MCF 10A (cell line): ENCODE measurements at regions not wholly inside any gene's neighbourhood (a gene's known extent, or its start where the extent isn't known, plus 50 kb on each side); places are given as distances from the start of the nearest gene placed in this dataset.

Experiments
- BruUV-seq: library from RNA; stranded (reverse); fragments of 400-500 nt; replicated peaks from 2 replicates; lab custom pipeline; 2021; lab: Mats Ljungman, UMichigan
- CTCF ChIA-PET: fragments of 300-600 bp; sonication (Branson Sonifier 250); formaldehyde crosslinking; extraction: SDS; loops from one replicate; lab custom pipeline; 2021; ENCODE audit warnings: antibody characterized with exemption, inconsistent platforms; lab: Yijun Ruan, JAX
- POLR2A ChIA-PET: fragments of 300-600, 350-650 bp; sonication (Branson Sonifier 250); formaldehyde crosslinking; extraction: SDS; loops from one replicate; lab custom pipeline; 2020; ENCODE audit warnings: antibody characterized with exemption, inconsistent platforms; lab: Yijun Ruan, JAX
- DNase-seq: peaks from one replicate; pipeline ENCODE4 v3.0.0-alpha.2; 2018; ENCODE audit not compliant: unreplicated experiment
- H3K27ac Mint-ChIP-seq: one replicate; pipeline ENCODE4 v1.8.0; 2022; ENCODE audit warnings: mild to moderate bottlenecking, low read depth, mixed read lengths; ENCODE audit not compliant: unreplicated experiment
- H3K27me3 Mint-ChIP-seq: one replicate; pipeline ENCODE4 v1.8.0; 2022; ENCODE audit warnings: mixed read lengths; ENCODE audit not compliant: insufficient read depth, unreplicated experiment
- H3K36me3 Mint-ChIP-seq: one replicate; pipeline ENCODE4 v1.8.0; 2022; ENCODE audit warnings: mild to moderate bottlenecking, moderate library complexity, mixed read lengths; ENCODE audit not compliant: insufficient read depth, unreplicated experiment
- H3K4me1 Mint-ChIP-seq: one replicate; pipeline ENCODE4 v1.8.0; 2022; ENCODE audit warnings: mixed read lengths; ENCODE audit not compliant: insufficient read depth, unreplicated experiment
- H3K4me3 Mint-ChIP-seq: one replicate; pipeline ENCODE4 v1.8.0; 2022; ENCODE audit warnings: mild to moderate bottlenecking, moderate library complexity, mixed read lengths; ENCODE audit not compliant: unreplicated experiment
- H3K9me3 Mint-ChIP-seq: one replicate; pipeline ENCODE4 v1.8.0; 2022; ENCODE audit warnings: mixed read lengths; ENCODE audit not compliant: unreplicated experiment
- CTCF ChIP-seq: fragments of 200-600 bp; IDR thresholded peaks from one replicate; pipeline ENCODE4 v1.8.0; 2022; ENCODE audit warnings: antibody characterized with exemption, mild to moderate bottlenecking; ENCODE audit not compliant: unreplicated experiment
- intact Hi-C: fragments of 100-400 bp; cut with micrococcal nuclease; formaldehyde crosslinking; loops from 2 replicates; pipeline ENCODE4 v1.14.1; 2022

DNA sequence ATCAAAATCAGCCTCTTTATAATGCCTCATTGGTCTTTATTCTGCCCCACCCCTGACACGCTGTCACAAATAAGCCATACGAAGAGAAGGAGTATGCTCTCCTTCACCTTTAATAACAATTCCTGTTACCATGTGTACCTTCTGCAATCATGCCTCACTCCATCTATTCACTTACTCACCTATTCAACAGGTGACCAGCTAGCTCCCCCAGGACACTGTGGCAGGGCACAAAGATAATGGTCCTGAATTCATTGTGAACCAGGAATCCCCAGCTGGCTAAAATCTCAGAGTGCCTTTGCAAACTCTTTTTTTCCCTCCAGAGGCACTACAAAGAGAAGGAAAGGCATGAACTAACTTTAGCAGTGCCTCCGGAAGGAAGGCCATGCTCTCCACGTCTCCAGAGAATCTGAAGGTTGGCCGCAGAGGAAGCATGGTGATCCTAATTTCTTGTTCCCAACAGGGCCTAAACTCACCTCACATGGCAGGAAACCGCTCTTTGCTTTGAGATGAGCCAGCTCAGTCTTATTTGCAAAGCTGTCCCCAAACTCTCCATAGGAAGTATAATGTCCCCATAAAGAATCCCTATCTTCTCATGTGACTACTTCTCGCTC is 590.3 kb downstream of the BUD13 start:
- Mint-ChIP-seq H3K27me3 (no peaks in the 10 kb centered on the region), H3K9me3 (peaks cover 44% of the 10 kb centered on the region), H3K36me3 (peaks cover 4% of the 10 kb centered on the region), H3K27ac (no peak overlapping the region), H3K4me3 (no peak overlapping the region), H3K4me1 (no peaks in the 10 kb centered on the region)
- DNase-seq: no peak
- intact Hi-C loops: no loop called here
- no peak for TF ChIP-seq CTCF
- ChIA-PET POLR2A (no interaction called here), CTCF (no interaction called here)
- BruUV-seq: no TSS peak

GRCh38 chr11:116180806-116181600 is 591.8 kb downstream of the BUD13 start:
- H3K27ac Mint-ChIP-seq: no peak overlapping the region

DNA sequence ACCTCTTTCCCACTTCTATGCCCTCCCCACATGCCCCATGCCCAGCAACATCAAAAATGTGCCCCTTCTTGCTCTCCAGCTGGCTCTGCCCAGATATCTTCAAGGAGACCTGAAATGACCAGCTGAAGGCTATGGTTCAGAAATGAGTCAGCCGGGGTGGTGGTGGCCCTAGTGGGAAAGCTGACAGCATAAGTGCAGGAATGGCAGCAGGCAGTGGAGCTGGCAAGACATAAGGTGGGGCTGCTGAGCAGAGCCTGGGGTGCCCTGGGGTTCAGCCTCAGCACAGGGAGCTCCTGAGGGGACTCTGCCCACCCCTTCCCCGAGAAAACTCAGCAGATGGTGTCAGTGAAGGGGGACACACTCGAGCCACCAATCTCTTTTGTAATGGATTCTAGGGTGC is 593.4 kb downstream of the BUD13 start:
- Mint-ChIP-seq H3K9me3 (peaks cover 25% of the 10 kb centered on the region), H3K27me3 (no peaks in the 10 kb centered on the region)
- intact Hi-C loops: no loop called here

More at GRCh38 chr11:116180806-116181600, 591.8 kb downstream of the BUD13 start:
- DNase-seq: no peak
- Mint-ChIP-seq H3K27me3 (no peaks in the 10 kb centered on the region), H3K36me3 (peaks cover 2% of the 10 kb centered on the region), H3K4me3 (no peak overlapping the region), H3K4me1 (no peaks in the 10 kb centered on the region), H3K9me3 (peaks cover 37% of the 10 kb centered on the region)
- POLR2A ChIA-PET: no interaction called here
- BruUV-seq: no TSS peak
- TF ChIP-seq CTCF: no peak
- intact Hi-C loops: no loop called here
- CTCF ChIA-PET: no interaction called here

More for the DNA sequence above, 593.4 kb downstream of the BUD13 start:
- CTCF ChIA-PET: no interaction called here
- DNase-seq: no peak
- no TSS peak for BruUV-seq
- POLR2A ChIA-PET: no interaction called here
- H3K27ac Mint-ChIP-seq: no peak overlapping the region
- no peak for TF ChIP-seq CTCF
- H3K4me3 Mint-ChIP-seq: no peak overlapping the region
- no peaks in the 10 kb centered on the region for H3K4me1 Mint-ChIP-seq
- H3K36me3 Mint-ChIP-seq: no peaks in the 10 kb centered on the region
